HG02884 (cell line): ENCODE measurements at regions not wholly inside any gene's neighbourhood (a gene's known extent, or its start where the extent isn't known, plus 50 kb on each side); places are given as distances from the start of the nearest gene placed in this dataset.

Experiments
- ATAC-seq: cut with Tn5 transposase; IDR thresholded peaks from one replicate; pipeline ENCODE4 v1.9.1; 2021; ENCODE audit warnings: mild to moderate bottlenecking, moderate library complexity; ENCODE audit not compliant: unreplicated experiment

GRCh38 chr2:8198766-8199382 lies 483.0 kb upstream of the ID2 start:
- no peak for ATAC-seq

GRCh38 chr2:8202132-8202531 lies 479.7 kb upstream of the ID2 start:
- ATAC-seq = peak; percentile 80

- no peak for ATAC-seq
These were observed 478.5 kb upstream of the ID2 start for GRCh38 chr2:8203364-8203763.

GRCh38 chr2:8204711-8205110 lies 477.1 kb upstream of the ID2 start:
- ATAC-seq = no peak

GRCh38 chr2:8209494-8209893 lies 472.4 kb upstream of the ID2 start:
- no peak for ATAC-seq

GRCh38 chr2:8211384-8211783 lies 470.5 kb upstream of the ID2 start:
- no peak for ATAC-seq

- ATAC-seq = no peak
These were observed 469.6 kb upstream of the ID2 start for GRCh38 chr2:8212239-8212638.

- ATAC-seq = no peak
These were observed 467.7 kb upstream of the ID2 start for GRCh38 chr2:8214036-8214615.

GRCh38 chr2:8215159-8215863 lies 466.5 kb upstream of the ID2 start:
- no peak for ATAC-seq

- ATAC-seq = no peak
These were observed 465.9 kb upstream of the ID2 start for GRCh38 chr2:8215982-8216381.

GRCh38 chr2:8216397-8216796 lies 465.5 kb upstream of the ID2 start:
- no peak for ATAC-seq

- ATAC-seq = no peak
These were observed 464.3 kb upstream of the ID2 start for GRCh38 chr2:8217468-8218030.

GRCh38 chr2:8219096-8219495 lies 462.8 kb upstream of the ID2 start:
- ATAC-seq = no peak

GRCh38 chr2:8219631-8220355 lies 462.1 kb upstream of the ID2 start:
- ATAC-seq = no peak

- no peak for ATAC-seq
These were observed 458.7 kb upstream of the ID2 start for GRCh38 chr2:8222979-8223694.

- no peak for ATAC-seq
These were observed 458.0 kb upstream of the ID2 start for GRCh38 chr2:8223695-8224346.

GRCh38 chr2:8224347-8225190 lies 457.3 kb upstream of the ID2 start:
- ATAC-seq = no peak

GRCh38 chr2:8225266-8225665 lies 456.6 kb upstream of the ID2 start:
- ATAC-seq = no peak

GRCh38 chr2:8225798-8226197 lies 456.1 kb upstream of the ID2 start:
- ATAC-seq = no peak
